BLaER1 treated with 17β-estradiol and CSF1 and Interleukin-3, amounts not matched to agents 10 nM and 100 nM (cell line): ENCODE measurements at regions not wholly inside any gene's neighbourhood (a gene's known extent, or its start where the extent isn't known, plus 50 kb on each side); places are given as distances from the start of the nearest gene placed in this dataset.
A peak's percentile ranks its signal among the peaks of the same experiment; 100 is the strongest.

ENCODE experiments used
- H3K27ac ChIP-seq, 11 experiments: shearing (Covaris generic); formaldehyde crosslinking; 2 replicates each; pipeline ENCODE4 v1.8.1; 2022
- H3K27me3 ChIP-seq, 11 experiments: shearing (Covaris generic); formaldehyde crosslinking; 2 replicates each; pipeline ENCODE4 v1.8.1; 2022
- H3K36me3 ChIP-seq, 11 experiments: shearing (Covaris generic); formaldehyde crosslinking; 2 replicates each; pipeline ENCODE4 v1.8.1; 2022
- H3K4me1 ChIP-seq, 10 experiments: shearing (Covaris generic); formaldehyde crosslinking; 2 replicates each; pipeline ENCODE4 v1.8.1; 2022
- H3K4me2 ChIP-seq, 11 experiments: shearing (Covaris generic); formaldehyde crosslinking; 2 replicates each; pipeline ENCODE4 v1.8.1; 2022
- H3K4me3 ChIP-seq, 10 experiments: shearing (Covaris generic); formaldehyde crosslinking; 2 replicates each; pipeline ENCODE4 v1.8.1; 2022
- H3K9ac ChIP-seq, 11 experiments: shearing (Covaris generic); formaldehyde crosslinking; 2 replicates each; pipeline ENCODE4 v1.8.1; 2022
- H3K9me3 ChIP-seq, 11 experiments: shearing (Covaris generic); formaldehyde crosslinking; replicated peaks in 1 of 11; 2 replicates each; pipeline ENCODE4 v1.8.1; 2022
- H4K20me1 ChIP-seq, 11 experiments: shearing (Covaris generic); formaldehyde crosslinking; 2 replicates each; pipeline ENCODE4 v1.8.1; 2022
- Cebpa-rat ChIP-seq, 11 experiments: shearing (Covaris generic); IDR thresholded peaks; 2 replicates each; pipeline ENCODE4 v1.8.1; 2022

DNA sequence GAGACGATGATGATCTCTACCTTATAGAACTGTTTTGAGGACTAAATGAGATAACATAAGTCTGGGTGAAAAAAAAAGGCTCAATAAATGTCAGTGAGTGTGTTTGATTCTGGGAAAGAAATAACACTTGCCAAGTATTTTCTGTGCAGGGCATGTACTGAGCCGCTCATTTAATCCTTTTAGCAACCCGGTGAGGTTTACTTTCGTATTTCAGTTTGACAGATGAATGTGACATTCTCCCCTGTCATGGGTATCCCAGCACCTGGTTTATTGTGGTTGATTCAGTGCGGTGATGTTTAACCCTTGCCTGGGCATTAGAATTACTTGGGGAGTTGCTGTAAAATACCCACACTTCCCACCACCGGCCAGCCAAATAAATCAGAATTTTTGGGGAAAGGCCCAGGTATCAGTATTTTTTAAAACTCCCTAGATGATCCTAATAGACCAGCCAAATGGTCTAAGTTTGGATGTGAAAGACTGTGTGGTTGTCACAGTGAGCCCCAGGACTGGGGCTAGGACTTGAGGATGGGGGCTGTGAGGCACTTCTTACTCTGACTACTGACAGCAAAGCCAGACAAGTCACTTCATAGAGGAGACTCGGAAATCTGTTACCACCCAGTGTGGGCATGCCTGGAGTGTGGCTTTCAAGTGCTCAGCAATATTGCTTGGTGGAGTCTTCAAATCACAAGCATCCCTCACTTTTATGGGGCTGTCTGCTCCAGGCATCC, 100.2 kb upstream of the KCNG1 start:
- H3K9me3 ChIP-seq: no peaks in the 10 kb centered on the region
- no peak overlapping the region for H3K9ac ChIP-seq
- H4K20me1 ChIP-seq: no peaks in the 10 kb centered on the region
- H3K27ac ChIP-seq: no peak overlapping the region
- no peaks in the 10 kb centered on the region for H3K36me3 ChIP-seq
- H3K4me2 ChIP-seq: peak overlapping the region in 6 of 11 experiments; percentile 6 to 41 (median 30); a peak in 9 of 22 replicates
- no peaks in the 10 kb centered on the region for H3K27me3 ChIP-seq
- peaks cover 6 to 52% (median 23%) of the 10 kb centered on the region in 10 experiments for H3K4me1 ChIP-seq
- H3K4me3 ChIP-seq: no peak overlapping the region
- no peak for TF ChIP-seq Cebpa-rat (IDR thresholded peaks at IDR 0.05)

DNA sequence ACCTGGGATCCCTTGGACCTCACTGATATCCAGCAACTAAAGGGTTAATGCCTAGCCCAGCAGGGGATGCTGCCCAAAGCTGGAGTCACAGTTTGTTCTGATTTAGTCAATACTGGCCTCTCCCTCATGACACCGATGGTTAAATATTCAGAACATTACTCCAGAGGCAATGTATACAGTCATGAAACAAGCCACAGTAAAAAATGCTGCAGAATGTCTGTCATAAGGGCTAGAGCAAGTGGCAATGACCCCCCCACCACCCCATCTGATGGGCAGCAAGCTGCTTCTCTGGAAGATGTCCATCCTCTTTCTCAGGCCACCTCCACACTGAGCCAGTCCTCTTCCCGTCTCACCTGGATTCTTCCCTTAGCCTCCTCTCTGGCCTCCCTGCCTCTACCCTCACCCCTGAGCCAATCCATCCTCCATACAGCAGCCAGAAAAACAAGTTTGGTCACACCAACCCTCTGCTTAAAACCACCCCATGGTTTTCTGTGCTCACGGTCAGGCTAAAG, 99.0 kb upstream of the KCNG1 start:
- TF ChIP-seq Cebpa-rat (IDR thresholded peaks at IDR 0.05): no peak
- Histone ChIP-seq H3K4me3 (no peak overlapping the region), H4K20me1 (no peaks in the 10 kb centered on the region), H3K9ac (no peak overlapping the region), H3K4me2 (peak overlapping the region in 5 of 11 experiments; percentile 30 to 42 (median 41); a peak in 5 of 22 replicates), H3K9me3 (no peaks in the 10 kb centered on the region), H3K4me1 (peaks cover 0 to 40% (median 15%) of the 10 kb centered on the region in 10 experiments; a peak in 10 of 20 replicates), H3K36me3 (no peaks in the 10 kb centered on the region), H3K27me3 (no peaks in the 10 kb centered on the region), H3K27ac (no peak overlapping the region)

DNA sequence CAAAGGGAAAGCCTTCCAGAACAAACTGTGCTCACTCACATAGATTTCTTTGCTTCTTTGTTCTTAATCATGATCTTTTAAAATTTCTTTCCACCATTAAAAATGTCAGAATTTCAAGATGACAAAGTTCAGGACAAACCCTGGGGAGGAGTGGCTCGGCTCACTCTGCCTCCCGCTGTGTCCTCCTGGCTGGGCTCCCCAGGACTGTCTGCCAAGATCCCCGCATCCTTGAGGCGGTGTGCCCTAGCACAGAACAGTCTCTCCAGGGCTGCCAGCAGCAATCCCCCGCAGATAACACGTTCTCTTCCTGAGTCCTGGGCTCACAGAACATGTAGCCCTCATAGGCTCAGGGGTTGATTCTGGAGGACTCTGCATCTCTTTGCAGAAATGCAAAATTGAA, 98.4 kb upstream of the KCNG1 start:
- Histone ChIP-seq H3K36me3 (no peaks in the 10 kb centered on the region), H4K20me1 (no peaks in the 10 kb centered on the region), H3K4me3 (no peak overlapping the region), H3K4me2 (peak overlapping the region in 8 of 11 experiments; percentile 6 to 57 (median 33); a peak in 13 of 22 replicates), H3K27me3 (no peaks in the 10 kb centered on the region), H3K4me1 (peaks cover 0 to 37% (median 15%) of the 10 kb centered on the region in 10 experiments; a peak in 10 of 20 replicates), H3K9me3 (no peaks in the 10 kb centered on the region), H3K27ac (no peak overlapping the region), H3K9ac (no peak overlapping the region)
- TF ChIP-seq Cebpa-rat (IDR thresholded peaks at IDR 0.05): no peak

DNA sequence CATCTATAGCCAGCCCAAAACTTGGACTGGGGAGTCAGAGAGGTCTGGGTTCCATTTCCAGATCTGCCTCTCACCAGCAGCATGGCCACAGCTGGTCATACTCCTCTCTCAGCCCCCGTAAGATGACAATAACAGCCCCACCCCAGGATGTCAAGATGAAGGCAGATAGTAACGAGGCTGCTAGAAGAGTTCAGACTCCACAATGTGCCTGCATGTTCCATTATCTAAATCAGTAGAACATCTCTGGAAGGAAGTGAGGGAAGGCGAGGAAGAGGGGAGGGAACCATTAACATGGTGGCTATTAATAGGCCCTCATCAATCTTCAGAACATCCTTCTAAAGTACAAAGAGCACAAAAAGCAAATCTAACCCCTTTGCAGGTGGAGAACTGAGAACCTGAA, 98.0 kb upstream of the KCNG1 start:
- no peaks in the 10 kb centered on the region for H3K27me3 ChIP-seq

DNA sequence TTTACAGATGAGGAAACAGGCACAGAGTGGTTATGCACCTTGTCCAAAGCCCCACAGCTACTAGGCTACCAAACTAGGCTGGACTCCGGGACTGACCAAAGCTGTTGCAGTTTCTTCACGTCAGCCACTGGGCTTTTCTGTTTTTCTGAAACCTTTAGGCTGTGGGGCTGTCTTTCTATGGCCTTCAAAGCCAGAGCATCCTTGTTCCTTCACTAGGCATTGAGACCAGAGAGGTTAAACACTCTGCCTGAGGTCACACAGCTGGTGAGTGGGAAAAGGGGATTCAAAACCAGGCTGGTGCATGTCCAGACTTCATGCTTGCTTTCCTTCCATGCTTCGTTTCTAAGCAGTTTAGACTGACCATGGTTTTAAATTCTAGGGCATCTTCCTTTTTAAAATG, 97.5 kb upstream of the KCNG1 start:
- Histone ChIP-seq H3K4me1 (peaks cover 0 to 41% (median 15%) of the 10 kb centered on the region in 10 experiments; a peak in 10 of 20 replicates), H3K4me3 (no peak overlapping the region), H3K27me3 (no peaks in the 10 kb centered on the region), H3K27ac (no peak overlapping the region), H3K36me3 (no peaks in the 10 kb centered on the region), H3K9ac (no peak overlapping the region), H3K9me3 (no peaks in the 10 kb centered on the region), H4K20me1 (no peaks in the 10 kb centered on the region), H3K4me2 (peak overlapping the region in 8 of 11 experiments; percentile 8 to 57 (median 33); a peak in 11 of 22 replicates)
- no peak for TF ChIP-seq Cebpa-rat (IDR thresholded peaks at IDR 0.05)

More for the DNA sequence above, 98.0 kb upstream of the KCNG1 start:
- Histone ChIP-seq H4K20me1 (no peaks in the 10 kb centered on the region), H3K4me3 (no peak overlapping the region), H3K27ac (no peak overlapping the region), H3K9ac (no peak overlapping the region), H3K9me3 (no peaks in the 10 kb centered on the region), H3K4me1 (peaks cover 0 to 40% (median 15%) of the 10 kb centered on the region in 10 experiments; a peak in 10 of 20 replicates), H3K36me3 (no peaks in the 10 kb centered on the region), H3K4me2 (peak overlapping the region in 9 of 11 experiments; percentile 6 to 57 (median 30); a peak in 13 of 22 replicates)
- no peak for TF ChIP-seq Cebpa-rat (IDR thresholded peaks at IDR 0.05)

DNA sequence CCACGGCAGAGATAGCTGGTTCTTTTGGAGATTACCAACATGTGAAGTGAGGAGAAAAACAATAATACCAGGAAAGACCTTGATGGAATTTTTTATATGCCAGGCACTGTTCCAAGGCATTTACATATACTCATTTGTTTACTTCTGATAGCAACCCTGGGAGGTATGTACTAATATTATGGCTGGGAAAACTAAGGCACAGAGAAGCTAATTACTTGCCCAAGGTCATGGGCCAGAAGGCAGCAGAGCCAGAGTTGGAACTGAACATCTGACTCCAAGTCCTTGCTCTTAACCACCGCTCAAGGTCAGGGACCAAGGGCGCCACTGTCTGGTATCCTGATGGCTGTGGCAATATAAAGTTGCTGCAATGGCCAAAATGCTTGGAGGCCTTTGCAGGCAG, 97.0 kb upstream of the KCNG1 start:
- H3K4me3 ChIP-seq: no peak overlapping the region
- H4K20me1 ChIP-seq: no peaks in the 10 kb centered on the region
- 0 out of 22 replicates have a peak overlapping the region, but pooled peaks of 1 of the 11 experiments have one; percentile 41 for H3K4me2 ChIP-seq
- H3K9me3 ChIP-seq: no peaks in the 10 kb centered on the region
- no peaks in the 10 kb centered on the region for H3K27me3 ChIP-seq
- H3K4me1 ChIP-seq: peaks cover 0 to 41% (median 15%) of the 10 kb centered on the region in 10 experiments; a peak in 10 of 20 replicates
- no peak overlapping the region for H3K9ac ChIP-seq
- H3K27ac ChIP-seq: no peak overlapping the region
- no peaks in the 10 kb centered on the region for H3K36me3 ChIP-seq
- no peak for TF ChIP-seq Cebpa-rat (IDR thresholded peaks at IDR 0.05)

DNA sequence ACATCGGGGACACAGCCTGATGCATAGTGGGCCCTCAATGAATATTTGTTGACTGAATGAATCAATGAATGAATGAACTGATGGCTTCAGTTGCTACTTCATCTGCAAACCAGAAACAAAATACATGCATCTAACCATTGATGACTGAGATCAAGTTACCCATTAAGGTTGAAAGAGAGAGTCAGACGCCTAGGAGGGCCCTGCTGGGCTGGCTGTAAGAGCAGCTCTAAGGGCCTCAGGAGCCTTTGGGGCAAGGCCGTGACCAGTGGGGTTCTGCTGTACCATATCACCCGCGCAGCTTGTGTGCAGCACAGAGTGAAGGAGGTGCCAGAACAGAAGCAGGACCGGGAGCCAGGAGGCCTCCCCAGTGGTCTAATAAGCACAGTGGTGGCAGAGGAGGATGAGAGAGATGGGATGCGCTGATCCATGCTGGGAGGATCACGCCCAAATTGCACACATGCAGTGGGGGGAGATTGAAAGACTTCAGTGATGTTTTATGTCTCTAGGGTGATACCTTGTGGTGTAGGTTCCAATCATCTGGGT, 96.1 kb upstream of the KCNG1 start:
- no peaks in the 10 kb centered on the region for H4K20me1 ChIP-seq
- H3K4me3 ChIP-seq: no peak overlapping the region
- no peak for TF ChIP-seq Cebpa-rat (IDR thresholded peaks at IDR 0.05)
- H3K4me1 ChIP-seq: peaks cover 0 to 45% (median 15%) of the 10 kb centered on the region in 10 experiments; a peak in 10 of 20 replicates
- no peak overlapping the region for H3K27ac ChIP-seq
- H3K4me2 ChIP-seq: no peak overlapping the region
- no peaks in the 10 kb centered on the region for H3K27me3 ChIP-seq
- H3K9me3 ChIP-seq: no peaks in the 10 kb centered on the region
- no peak overlapping the region for H3K9ac ChIP-seq
- H3K36me3 ChIP-seq: no peaks in the 10 kb centered on the region

DNA sequence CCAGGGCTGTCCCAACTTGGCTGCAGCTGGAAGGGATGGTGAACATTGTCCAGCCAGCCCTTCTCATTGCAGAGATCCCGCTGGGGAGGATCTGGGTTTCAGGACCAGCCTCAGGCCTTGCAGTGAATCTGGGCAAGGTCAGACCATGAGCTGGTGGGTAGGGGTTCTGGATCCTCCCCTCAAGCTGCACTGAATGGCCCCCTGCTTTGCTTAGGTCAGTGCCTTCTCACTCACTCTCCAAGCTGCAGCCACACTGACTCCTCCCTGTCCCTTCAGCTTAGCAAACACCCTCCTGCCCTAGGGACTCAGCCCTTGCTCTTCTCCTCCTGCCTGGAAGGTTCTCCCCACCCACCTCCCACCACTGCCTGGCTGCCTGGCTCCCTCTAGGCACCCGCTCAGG, 95.3 kb upstream of the KCNG1 start:
- no peaks in the 10 kb centered on the region for H3K9me3 ChIP-seq
- no peaks in the 10 kb centered on the region for H3K36me3 ChIP-seq
- H3K4me3 ChIP-seq: no peak overlapping the region
- no peak for TF ChIP-seq Cebpa-rat (IDR thresholded peaks at IDR 0.05)
- no peak overlapping the region for H3K4me2 ChIP-seq
- H3K4me1 ChIP-seq: peaks cover 0 to 43% (median 14%) of the 10 kb centered on the region in 10 experiments; a peak in 10 of 20 replicates
- no peaks in the 10 kb centered on the region for H3K27me3 ChIP-seq
- no peak overlapping the region for H3K27ac ChIP-seq
- no peaks in the 10 kb centered on the region for H4K20me1 ChIP-seq
- no peak overlapping the region for H3K9ac ChIP-seq
